IPS-15b (cell line): ENCODE measurements at regions not wholly inside any gene's neighbourhood (a gene's known extent, or its start where the extent isn't known, plus 50 kb on each side); places are given as distances from the start of the nearest gene placed in this dataset.

Experiments used
- H3K27me3 ChIP-seq: one replicate; pipeline ENCODE4 v1.6.1; 2013; ENCODE audit warnings: low read length; ENCODE audit not compliant: control insufficient read depth, insufficient read depth
- H3K36me3 ChIP-seq: one replicate; pipeline ENCODE4 v1.6.1; 2013; ENCODE audit warnings: low read length; ENCODE audit not compliant: control insufficient read depth, insufficient read depth
- H3K4me1 ChIP-seq: one replicate; pipeline ENCODE4 v1.6.1; 2013; ENCODE audit warnings: mild to moderate bottlenecking, low read length; ENCODE audit not compliant: control insufficient read depth, insufficient read depth
- H3K4me3 ChIP-seq: one replicate; pipeline ENCODE4 v1.5.1; 2013; ENCODE audit warnings: low read depth, low read length
- H3K9ac ChIP-seq: one replicate; pipeline ENCODE4 v1.6.1; 2013; ENCODE audit warnings: low read depth, mild to moderate bottlenecking, low read length
- H3K9me3 ChIP-seq: one replicate; pipeline ENCODE4 v1.6.1; 2013; ENCODE audit warnings: mild to moderate bottlenecking, low read length; ENCODE audit not compliant: control insufficient read depth, insufficient read depth

GRCh38 chr4:138677748-138678147, 337.8 kb upstream of the NOCT start:
- Histone ChIP-seq H3K9ac (no peak overlapping the region), H3K27me3 (no peaks in the 10 kb centered on the region), H3K9me3 (no peaks in the 10 kb centered on the region), H3K36me3 (no peaks in the 10 kb centered on the region), H3K4me1 (peaks cover 7% of the 10 kb centered on the region), H3K4me3 (no peak overlapping the region)

GRCh38 chr4:138677212-138677611, 338.4 kb upstream of the NOCT start:
- no peaks in the 10 kb centered on the region for H3K9me3 ChIP-seq
- H3K4me3 ChIP-seq = no peak overlapping the region
- H3K27me3 ChIP-seq = no peaks in the 10 kb centered on the region
- H3K9ac ChIP-seq = no peak overlapping the region
- H3K4me1 ChIP-seq = peaks cover 7% of the 10 kb centered on the region
- no peaks in the 10 kb centered on the region for H3K36me3 ChIP-seq

GRCh38 chr4:138675685-138676084, 339.9 kb upstream of the NOCT start:
- Histone ChIP-seq H3K9me3 (no peaks in the 10 kb centered on the region), H3K9ac (no peak overlapping the region), H3K4me1 (peaks cover 5% of the 10 kb centered on the region), H3K27me3 (no peaks in the 10 kb centered on the region), H3K36me3 (no peaks in the 10 kb centered on the region), H3K4me3 (no peak overlapping the region)

DNA sequence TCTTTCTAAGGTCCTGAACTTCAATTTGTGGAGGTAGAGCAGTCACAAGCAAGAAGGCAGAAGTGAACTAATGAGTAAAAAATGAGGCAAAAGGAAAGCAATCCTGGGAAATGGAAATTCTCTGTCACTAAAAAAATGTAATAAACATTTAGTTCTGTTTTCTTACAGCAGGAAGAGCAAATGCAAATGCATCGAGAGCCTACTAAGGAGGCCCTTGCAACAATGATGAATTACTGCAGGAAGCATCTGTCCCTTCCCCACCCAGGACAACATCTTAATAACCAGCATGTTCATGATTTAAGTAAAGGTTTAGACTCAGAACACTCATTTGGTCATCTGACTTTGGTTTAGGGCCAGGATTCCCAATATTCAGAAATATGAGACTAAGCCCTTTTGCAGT, 341.4 kb upstream of the NOCT start:
- no peaks in the 10 kb centered on the region for H3K36me3 ChIP-seq
- no peak overlapping the region for H3K4me3 ChIP-seq
- no peaks in the 10 kb centered on the region for H3K27me3 ChIP-seq
- H3K9me3 ChIP-seq = no peaks in the 10 kb centered on the region
- H3K9ac ChIP-seq = no peak overlapping the region
- H3K4me1 ChIP-seq = peaks cover 4% of the 10 kb centered on the region

GRCh38 chr4:138673053-138673452, 342.5 kb upstream of the NOCT start:
- no peaks in the 10 kb centered on the region for H3K9me3 ChIP-seq
- H3K4me3 ChIP-seq = no peak overlapping the region
- peaks cover 4% of the 10 kb centered on the region for H3K4me1 ChIP-seq
- H3K27me3 ChIP-seq = no peaks in the 10 kb centered on the region
- no peaks in the 10 kb centered on the region for H3K36me3 ChIP-seq
- H3K9ac ChIP-seq = no peak overlapping the region

- Histone ChIP-seq H3K9me3 (no peaks in the 10 kb centered on the region), H3K4me3 (no peak overlapping the region), H3K36me3 (no peaks in the 10 kb centered on the region), H3K9ac (no peak overlapping the region), H3K27me3 (no peaks in the 10 kb centered on the region), H3K4me1 (peaks cover 4% of the 10 kb centered on the region)
Measured at GRCh38 chr4:138672393-138672976, 343.1 kb upstream of the NOCT start.

DNA sequence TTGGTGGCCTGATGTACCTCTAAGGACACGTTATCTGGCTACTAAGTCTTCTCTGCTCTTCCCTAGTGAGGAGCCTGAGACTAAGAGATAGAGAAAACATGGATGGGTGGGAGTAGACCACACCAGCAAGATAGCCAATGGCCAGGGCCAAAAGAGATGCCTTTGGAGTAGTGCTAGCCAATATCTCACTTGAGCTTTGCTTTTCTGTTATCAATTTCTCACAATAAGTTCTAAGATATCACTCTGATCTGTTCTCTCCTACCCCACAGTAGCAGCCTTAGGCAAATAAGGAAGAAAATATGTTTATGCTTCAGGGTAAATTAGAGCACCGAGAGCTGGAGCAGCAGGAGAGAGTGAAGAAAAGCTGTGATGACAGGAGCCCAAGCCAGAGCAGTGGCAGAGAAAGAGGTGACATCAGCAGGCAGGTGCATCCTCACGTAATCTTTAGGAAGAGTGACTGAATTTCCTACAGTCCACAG, 343.9 kb upstream of the NOCT start:
- H3K4me3 ChIP-seq = no peak overlapping the region
- peaks cover 4% of the 10 kb centered on the region for H3K4me1 ChIP-seq
- H3K27me3 ChIP-seq = no peaks in the 10 kb centered on the region
- no peaks in the 10 kb centered on the region for H3K9me3 ChIP-seq
- no peaks in the 10 kb centered on the region for H3K36me3 ChIP-seq
- H3K9ac ChIP-seq = no peak overlapping the region

DNA sequence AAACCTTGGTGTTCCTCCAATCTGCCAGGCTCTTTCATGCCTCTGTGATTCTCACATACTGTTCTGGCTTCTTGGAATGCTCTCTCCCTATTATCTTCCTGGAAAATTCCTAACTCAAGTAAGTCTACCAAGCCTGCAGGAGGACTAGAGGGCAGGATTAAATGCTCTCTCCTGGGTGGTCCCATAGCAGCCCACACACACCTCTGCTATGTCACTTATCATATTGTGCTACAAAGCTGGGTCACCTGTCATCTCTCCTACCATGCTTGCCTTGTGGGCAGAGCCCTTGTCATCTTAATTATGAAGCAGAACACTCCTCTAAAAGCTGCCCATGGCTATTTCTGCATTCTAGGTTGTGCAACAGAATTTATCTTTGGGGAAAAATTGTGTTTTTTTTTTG, 344.5 kb upstream of the NOCT start:
- H3K4me1 ChIP-seq = peaks cover 4% of the 10 kb centered on the region
- no peak overlapping the region for H3K9ac ChIP-seq
- H3K4me3 ChIP-seq = no peak overlapping the region
- no peaks in the 10 kb centered on the region for H3K27me3 ChIP-seq
- no peaks in the 10 kb centered on the region for H3K9me3 ChIP-seq
- H3K36me3 ChIP-seq = no peaks in the 10 kb centered on the region

DNA sequence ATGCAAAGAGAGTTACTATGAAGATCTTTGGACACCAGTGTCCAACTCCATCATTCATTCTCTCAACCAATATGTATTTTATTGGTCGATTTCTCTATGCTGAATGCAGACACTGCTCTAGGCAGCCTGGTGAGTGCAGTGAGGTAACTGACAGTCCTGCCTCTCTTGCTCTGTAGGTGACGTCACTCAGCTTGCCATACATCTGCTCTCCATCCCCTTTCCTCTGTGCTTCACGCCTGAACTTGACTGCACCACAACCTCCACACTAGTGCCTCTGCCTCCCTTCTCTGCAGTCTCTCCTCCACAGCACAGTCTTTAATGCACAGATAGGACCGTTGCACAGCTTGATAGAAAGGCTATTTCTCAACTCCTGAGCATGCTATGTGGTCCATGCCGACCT, 344.9 kb upstream of the NOCT start:
- H3K9ac ChIP-seq = no peak overlapping the region

DNA sequence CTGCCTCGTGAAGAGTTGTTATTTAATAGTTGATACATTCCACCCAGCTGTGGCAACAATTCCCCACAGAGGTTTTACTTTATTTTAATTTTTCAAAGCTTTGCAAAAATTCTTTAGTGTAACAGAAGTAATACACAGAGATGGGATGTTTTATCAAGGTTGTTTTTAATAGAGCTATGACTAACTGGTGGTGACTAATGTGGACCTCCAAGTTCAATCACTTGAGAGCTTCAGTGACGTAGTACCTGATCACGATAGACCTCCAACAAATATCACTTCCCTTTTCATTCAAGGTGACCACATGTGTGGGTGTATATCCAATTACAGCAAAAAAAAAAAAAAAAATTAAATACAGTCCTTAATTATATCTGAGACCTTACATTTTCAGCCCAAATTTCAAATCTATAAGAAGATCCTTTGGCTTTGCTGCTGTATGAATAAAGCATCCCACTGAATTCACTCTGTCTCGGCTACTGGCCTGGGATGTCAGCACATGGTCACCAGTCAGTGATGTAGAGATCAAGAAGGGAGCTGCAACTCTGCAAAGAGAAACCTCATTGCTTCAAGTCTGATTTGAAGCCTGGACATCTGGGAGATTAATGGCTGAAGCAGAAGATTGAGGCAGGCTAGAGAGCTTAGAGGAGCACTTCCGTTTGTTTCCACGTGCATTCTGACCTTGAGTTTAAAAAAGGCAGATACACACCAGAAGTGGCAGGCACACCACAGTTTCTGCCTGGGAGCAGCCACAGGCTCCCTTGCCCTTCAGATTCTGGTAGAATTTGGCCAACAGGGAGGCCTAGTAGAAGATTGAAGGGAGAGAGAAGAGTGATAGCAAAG, 345.9 kb upstream of the NOCT start:
- no peak overlapping the region for H3K9ac ChIP-seq
- peaks cover 4% of the 10 kb centered on the region for H3K4me1 ChIP-seq
- no peaks in the 10 kb centered on the region for H3K36me3 ChIP-seq
- H3K9me3 ChIP-seq = no peaks in the 10 kb centered on the region
- H3K27me3 ChIP-seq = no peaks in the 10 kb centered on the region
- H3K4me3 ChIP-seq = no peak overlapping the region

More for the DNA sequence above, 344.9 kb upstream of the NOCT start:
- no peaks in the 10 kb centered on the region for H3K36me3 ChIP-seq
- no peak overlapping the region for H3K4me3 ChIP-seq
- peaks cover 4% of the 10 kb centered on the region for H3K4me1 ChIP-seq
- H3K27me3 ChIP-seq = no peaks in the 10 kb centered on the region
- H3K9me3 ChIP-seq = no peaks in the 10 kb centered on the region

GRCh38 chr4:138668309-138668708, 347.3 kb upstream of the NOCT start:
- no peaks in the 10 kb centered on the region for H3K36me3 ChIP-seq
- no peak overlapping the region for H3K9ac ChIP-seq
- H3K4me1 ChIP-seq = peaks cover 2% of the 10 kb centered on the region
- H3K9me3 ChIP-seq = no peaks in the 10 kb centered on the region
- H3K27me3 ChIP-seq = no peaks in the 10 kb centered on the region
- H3K4me3 ChIP-seq = no peak overlapping the region

GRCh38 chr4:138666366-138666765, 349.2 kb upstream of the NOCT start:
- peaks cover 3% of the 10 kb centered on the region for H3K4me1 ChIP-seq

More at GRCh38 chr4:138666366-138666765, 349.2 kb upstream of the NOCT start:
- no peak overlapping the region for H3K4me3 ChIP-seq
- H3K9me3 ChIP-seq = no peaks in the 10 kb centered on the region
- H3K36me3 ChIP-seq = no peaks in the 10 kb centered on the region
- no peaks in the 10 kb centered on the region for H3K27me3 ChIP-seq
- no peak overlapping the region for H3K9ac ChIP-seq
